IPS-18a (cell line): ENCODE measurements at regions not wholly inside any gene's neighbourhood (a gene's known extent, or its start where the extent isn't known, plus 50 kb on each side); places are given as distances from the start of the nearest gene placed in this dataset.

Experiments used
- H3K27ac ChIP-seq: one replicate; pipeline ENCODE4 v1.5.1; 2013; ENCODE audit warnings: low read length
- H3K27me3 ChIP-seq: one replicate; pipeline ENCODE4 v1.6.1; 2013; ENCODE audit warnings: mild to moderate bottlenecking, low read length; ENCODE audit not compliant: control insufficient read depth, insufficient read depth
- H3K36me3 ChIP-seq: one replicate; pipeline ENCODE4 v1.6.1; 2013; ENCODE audit warnings: low read depth, low read length; ENCODE audit not compliant: control insufficient read depth
- H3K4me1 ChIP-seq: one replicate; pipeline ENCODE4 v1.6.1; 2013; ENCODE audit warnings: low read depth, low read length; ENCODE audit not compliant: control insufficient read depth
- H3K4me3 ChIP-seq: one replicate; pipeline ENCODE4 v1.5.1; 2013; ENCODE audit warnings: low read length
- H3K9ac ChIP-seq: one replicate; pipeline ENCODE4 v1.6.1; 2013; ENCODE audit warnings: mild to moderate bottlenecking, low read length, moderate library complexity
- H3K9me3 ChIP-seq: one replicate; pipeline ENCODE4 v1.6.1; 2013; ENCODE audit warnings: low read depth, low read length; ENCODE audit not compliant: control insufficient read depth

- H3K27me3 ChIP-seq, result no peaks in the 10 kb centered on the region
- no peaks in the 10 kb centered on the region for H3K4me1 ChIP-seq
- H3K9me3 ChIP-seq, result no peaks in the 10 kb centered on the region
- H3K9ac ChIP-seq, result no peak overlapping the region
- no peak overlapping the region for H3K4me3 ChIP-seq
- H3K27ac ChIP-seq, result no peak overlapping the region
- no peaks in the 10 kb centered on the region for H3K36me3 ChIP-seq
Measured at GRCh38 chr16:5907544-5907943, 809.9 kb upstream of the EEF2KMT start.

- Histone ChIP-seq H3K4me3 (no peak overlapping the region), H3K27me3 (no peaks in the 10 kb centered on the region), H3K4me1 (no peaks in the 10 kb centered on the region), H3K9me3 (no peaks in the 10 kb centered on the region), H3K27ac (no peak overlapping the region), H3K36me3 (no peaks in the 10 kb centered on the region), H3K9ac (no peak overlapping the region)
Measured at GRCh38 chr16:5906351-5906750, 808.8 kb upstream of the EEF2KMT start.

- Histone ChIP-seq H3K4me3 (no peak overlapping the region), H3K27me3 (no peaks in the 10 kb centered on the region), H3K27ac (no peak overlapping the region), H3K4me1 (no peaks in the 10 kb centered on the region), H3K9ac (no peak overlapping the region), H3K36me3 (no peaks in the 10 kb centered on the region), H3K9me3 (no peaks in the 10 kb centered on the region)
Measured at GRCh38 chr16:5905935-5906334, 808.3 kb upstream of the EEF2KMT start.

- Histone ChIP-seq H3K4me3 (no peak overlapping the region), H3K27me3 (no peaks in the 10 kb centered on the region), H3K9me3 (no peaks in the 10 kb centered on the region), H3K27ac (no peak overlapping the region), H3K9ac (no peak overlapping the region), H3K36me3 (no peaks in the 10 kb centered on the region), H3K4me1 (peaks cover 5% of the 10 kb centered on the region)
Measured at GRCh38 chr16:5903832-5904231, 806.2 kb upstream of the EEF2KMT start.

GRCh38 chr16:5903153-5903552, 805.6 kb upstream of the EEF2KMT start:
- H3K9ac ChIP-seq, result no peak overlapping the region
- H3K9me3 ChIP-seq, result no peaks in the 10 kb centered on the region
- no peaks in the 10 kb centered on the region for H3K36me3 ChIP-seq
- H3K27ac ChIP-seq, result no peak overlapping the region
- no peak overlapping the region for H3K4me3 ChIP-seq
- H3K27me3 ChIP-seq, result no peaks in the 10 kb centered on the region
- H3K4me1 ChIP-seq, result peaks cover 5% of the 10 kb centered on the region

GRCh38 chr16:5900046-5900445, 802.5 kb upstream of the EEF2KMT start:
- no peaks in the 10 kb centered on the region for H3K27me3 ChIP-seq

GRCh38 chr16:5895976-5896375, 798.4 kb upstream of the EEF2KMT start:
- Histone ChIP-seq H3K4me1 (peaks cover 9% of the 10 kb centered on the region), H3K27ac (no peak overlapping the region), H3K27me3 (no peaks in the 10 kb centered on the region), H3K36me3 (no peaks in the 10 kb centered on the region), H3K9me3 (no peaks in the 10 kb centered on the region), H3K4me3 (no peak overlapping the region), H3K9ac (no peak overlapping the region)

More at GRCh38 chr16:5900046-5900445, 802.5 kb upstream of the EEF2KMT start:
- Histone ChIP-seq H3K36me3 (no peaks in the 10 kb centered on the region), H3K4me1 (peaks cover 9% of the 10 kb centered on the region), H3K27ac (no peak overlapping the region), H3K9ac (no peak overlapping the region), H3K4me3 (no peak overlapping the region), H3K9me3 (no peaks in the 10 kb centered on the region)

GRCh38 chr16:5895137-5895536, 797.5 kb upstream of the EEF2KMT start:
- no peaks in the 10 kb centered on the region for H3K9me3 ChIP-seq
- H3K4me3 ChIP-seq, result no peak overlapping the region
- no peaks in the 10 kb centered on the region for H3K36me3 ChIP-seq
- H3K27me3 ChIP-seq, result no peaks in the 10 kb centered on the region
- no peak overlapping the region for H3K9ac ChIP-seq
- no peak overlapping the region for H3K27ac ChIP-seq
- peaks cover 6% of the 10 kb centered on the region for H3K4me1 ChIP-seq

GRCh38 chr16:5891296-5891695, 793.7 kb upstream of the EEF2KMT start:
- Histone ChIP-seq H3K27ac (no peak overlapping the region), H3K36me3 (no peaks in the 10 kb centered on the region), H3K4me1 (peaks cover 3% of the 10 kb centered on the region), H3K9me3 (no peaks in the 10 kb centered on the region), H3K27me3 (no peaks in the 10 kb centered on the region), H3K4me3 (no peak overlapping the region), H3K9ac (no peak overlapping the region)

- no peak overlapping the region for H3K27ac ChIP-seq
- no peak overlapping the region for H3K9ac ChIP-seq
- H3K36me3 ChIP-seq, result no peaks in the 10 kb centered on the region
- H3K27me3 ChIP-seq, result no peaks in the 10 kb centered on the region
- no peak overlapping the region for H3K4me3 ChIP-seq
- no peaks in the 10 kb centered on the region for H3K4me1 ChIP-seq
- H3K9me3 ChIP-seq, result no peaks in the 10 kb centered on the region
Measured at GRCh38 chr16:5885521-5885920, 787.9 kb upstream of the EEF2KMT start.

GRCh38 chr16:5884996-5885395, 787.4 kb upstream of the EEF2KMT start:
- no peaks in the 10 kb centered on the region for H3K27me3 ChIP-seq
- no peaks in the 10 kb centered on the region for H3K36me3 ChIP-seq
- no peak overlapping the region for H3K4me3 ChIP-seq
- H3K27ac ChIP-seq, result no peak overlapping the region
- H3K4me1 ChIP-seq, result no peaks in the 10 kb centered on the region
- H3K9ac ChIP-seq, result no peak overlapping the region
- H3K9me3 ChIP-seq, result no peaks in the 10 kb centered on the region

GRCh38 chr16:5884339-5884738, 786.7 kb upstream of the EEF2KMT start:
- Histone ChIP-seq H3K27ac (no peak overlapping the region), H3K9ac (no peak overlapping the region), H3K27me3 (no peaks in the 10 kb centered on the region), H3K36me3 (no peaks in the 10 kb centered on the region), H3K4me3 (no peak overlapping the region), H3K4me1 (no peaks in the 10 kb centered on the region), H3K9me3 (no peaks in the 10 kb centered on the region)
